GM23248 (cell line): ENCODE measurements at regions not wholly inside any gene's neighbourhood (a gene's known extent, or its start where the extent isn't known, plus 50 kb on each side); places are given as distances from the start of the nearest gene placed in this dataset.

Source experiments
- EZH2 ChIP-seq: fragments of 200-600 bp; sonication (generic); IDR thresholded peaks from 2 replicates; pipeline ENCODE4 v1.6.1; 2018; ENCODE audit warnings: antibody characterized with exemption, mild to moderate bottlenecking; ENCODE audit not compliant: insufficient read depth, poor library complexity, severe bottlenecking
- EZH2phosphoT487 ChIP-seq: fragments of 200-600 bp; sonication (generic); IDR thresholded peaks from 2 replicates; pipeline ENCODE4 v1.6.1; 2018; ENCODE audit warnings: antibody characterized with exemption, moderate library complexity, mild to moderate bottlenecking, low read depth; ENCODE audit not compliant: insufficient read depth

GRCh38 chr5:86095092-86095491, 522.6 kb upstream of the COX7C start:
- TF ChIP-seq EZH2 (no peak), EZH2phosphoT487 (no peak)
